Thyroid gland (tissue), 4 donors: ENCODE measurements at regions not wholly inside any gene's neighbourhood (a gene's known extent, or its start where the extent isn't known, plus 50 kb on each side); places are given as distances from the start of the nearest gene placed in this dataset.

Experiments
- POLR2A ChIP-seq, 2 donors: fragments of 450-650 bp; IDR thresholded peaks; one replicate each; pipeline ENCODE4 v1.6.1; 2017; ENCODE audit warnings: antibody characterized with exemption in 2 of 2, mild to moderate bottlenecking in 2 of 2, moderate library complexity in 1 of 2
- TF ChIP-seq, protein P1 (sequence below), 6 experiments: fragments of 200-600 bp in 3 of 6; fragments of 450-650 bp in 3 of 6; sonication (generic) in 3 of 6; IDR thresholded peaks; one replicate each; pipeline ENCODE4 v1.5.1; 2016 to 2019; ENCODE audit warnings: antibody characterized with exemption in 6 of 6, mild to moderate bottlenecking in 2 of 6, inconsistent platforms in 1 of 6, moderate library complexity in 1 of 6

DNA sequence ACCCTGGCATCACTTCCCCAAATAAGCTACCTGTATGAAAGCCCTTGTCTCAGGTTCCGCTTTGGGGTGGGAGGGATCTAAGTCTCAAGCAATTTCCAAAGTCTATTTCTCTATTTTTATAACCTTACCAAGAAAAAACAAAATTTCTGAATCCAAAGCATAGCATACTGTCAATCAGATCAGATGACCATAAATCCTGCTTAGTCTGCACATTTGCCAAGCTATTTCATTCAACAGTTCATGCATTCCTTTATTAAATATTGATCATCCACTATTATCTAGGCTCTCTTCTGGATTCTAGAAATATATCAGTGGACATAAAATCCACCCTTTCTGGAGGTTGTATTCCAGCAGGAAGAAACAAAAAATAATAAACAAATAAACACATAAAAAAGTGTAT lies 263.5 kb upstream of the USP15 start:
- TF ChIP-seq, protein P1, sequence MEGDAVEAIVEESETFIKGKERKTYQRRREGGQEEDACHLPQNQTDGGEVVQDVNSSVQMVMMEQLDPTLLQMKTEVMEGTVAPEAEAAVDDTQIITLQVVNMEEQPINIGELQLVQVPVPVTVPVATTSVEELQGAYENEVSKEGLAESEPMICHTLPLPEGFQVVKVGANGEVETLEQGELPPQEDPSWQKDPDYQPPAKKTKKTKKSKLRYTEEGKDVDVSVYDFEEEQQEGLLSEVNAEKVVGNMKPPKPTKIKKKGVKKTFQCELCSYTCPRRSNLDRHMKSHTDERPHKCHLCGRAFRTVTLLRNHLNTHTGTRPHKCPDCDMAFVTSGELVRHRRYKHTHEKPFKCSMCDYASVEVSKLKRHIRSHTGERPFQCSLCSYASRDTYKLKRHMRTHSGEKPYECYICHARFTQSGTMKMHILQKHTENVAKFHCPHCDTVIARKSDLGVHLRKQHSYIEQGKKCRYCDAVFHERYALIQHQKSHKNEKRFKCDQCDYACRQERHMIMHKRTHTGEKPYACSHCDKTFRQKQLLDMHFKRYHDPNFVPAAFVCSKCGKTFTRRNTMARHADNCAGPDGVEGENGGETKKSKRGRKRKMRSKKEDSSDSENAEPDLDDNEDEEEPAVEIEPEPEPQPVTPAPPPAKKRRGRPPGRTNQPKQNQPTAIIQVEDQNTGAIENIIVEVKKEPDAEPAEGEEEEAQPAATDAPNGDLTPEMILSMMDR (IDR thresholded peaks at IDR 0.05), result no peak
- no peak for TF ChIP-seq POLR2A (IDR thresholded peaks at IDR 0.05)
